Right lobe of liver (tissue), 4 donors: ENCODE measurements at regions not wholly inside any gene's neighbourhood (a gene's known extent, or its start where the extent isn't known, plus 50 kb on each side); places are given as distances from the start of the nearest gene placed in this dataset.

ENCODE experiments used
- POLR2A ChIP-seq: fragments of 450-650 bp; IDR thresholded peaks from one replicate; pipeline ENCODE4 v1.6.1; 2017; ENCODE audit warnings: antibody characterized with exemption, mild to moderate bottlenecking
- TF ChIP-seq, protein P1 (sequence below), 4 donors: fragments of 200-600 bp in 3 of 4; fragments of 450-650 bp in 1 of 4; IDR thresholded peaks; one replicate each; pipeline versions ENCODE4 v1.5.1 to v1.8.0; 2016 to 2022; ENCODE audit warnings: antibody characterized with exemption in 4 of 4, mild to moderate bottlenecking in 2 of 4
- donor health status: DM: no; HTN: no; CAD: no.
- donor health status: DM: no; HTN: no; CAD: no.
- donor health status: DM: no; HTN: yes; CAD: no.

GRCh38 chr12:113725557-113725876, 240.6 kb downstream of the RBM19 start:
- TF ChIP-seq, protein P1, sequence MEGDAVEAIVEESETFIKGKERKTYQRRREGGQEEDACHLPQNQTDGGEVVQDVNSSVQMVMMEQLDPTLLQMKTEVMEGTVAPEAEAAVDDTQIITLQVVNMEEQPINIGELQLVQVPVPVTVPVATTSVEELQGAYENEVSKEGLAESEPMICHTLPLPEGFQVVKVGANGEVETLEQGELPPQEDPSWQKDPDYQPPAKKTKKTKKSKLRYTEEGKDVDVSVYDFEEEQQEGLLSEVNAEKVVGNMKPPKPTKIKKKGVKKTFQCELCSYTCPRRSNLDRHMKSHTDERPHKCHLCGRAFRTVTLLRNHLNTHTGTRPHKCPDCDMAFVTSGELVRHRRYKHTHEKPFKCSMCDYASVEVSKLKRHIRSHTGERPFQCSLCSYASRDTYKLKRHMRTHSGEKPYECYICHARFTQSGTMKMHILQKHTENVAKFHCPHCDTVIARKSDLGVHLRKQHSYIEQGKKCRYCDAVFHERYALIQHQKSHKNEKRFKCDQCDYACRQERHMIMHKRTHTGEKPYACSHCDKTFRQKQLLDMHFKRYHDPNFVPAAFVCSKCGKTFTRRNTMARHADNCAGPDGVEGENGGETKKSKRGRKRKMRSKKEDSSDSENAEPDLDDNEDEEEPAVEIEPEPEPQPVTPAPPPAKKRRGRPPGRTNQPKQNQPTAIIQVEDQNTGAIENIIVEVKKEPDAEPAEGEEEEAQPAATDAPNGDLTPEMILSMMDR (IDR thresholded peaks at IDR 0.05): no peak
- no peak for TF ChIP-seq POLR2A
